ENCODE measurements at regions not wholly inside any gene's neighbourhood (a gene's known extent, or its start where the extent isn't known, plus 50 kb on each side); places are given as distances from the start of the nearest gene placed in this dataset.

GRCh38 chrX:149073479-149073878 is 431.6 kb downstream of the IDS start:
- DNase-seq, result no peak
- Histone ChIP-seq H3K4me1 (ENCODE audit: control insufficient read depth in 3 of 3, insufficient read depth in 2 of 3, low read depth in 1 of 3, low read length in 2 of 3) (no peaks in the 10 kb centered on the region), H3K36me3 (ENCODE audit: control insufficient read depth in 3 of 3, insufficient read depth in 2 of 3, low read depth in 1 of 3, low read length in 3 of 3) (no peaks in the 10 kb centered on the region), H3K9me3 (ENCODE audit: control insufficient read depth in 2 of 2, insufficient read depth in 1 of 2, low read depth in 1 of 2, low read length in 1 of 2) (no peaks in the 10 kb centered on the region), H3K27ac (ENCODE audit: low read depth in 1 of 3, low read length in 2 of 3) (no peak overlapping the region), H3K4me3 (ENCODE audit: low read depth in 1 of 3, low read length in 3 of 3) (no peak overlapping the region), H3K27me3 (ENCODE audit: control insufficient read depth in 3 of 3, insufficient read depth in 3 of 3, low read length in 3 of 3) (no peaks in the 10 kb centered on the region)
- FAIRE-seq, result no peak
- WGBS, 3 donors, result 61 to 82% (median 62%) methylated on average over 3 of the region's 3 CpGs

GRCh38 chrX:149069899-149070298 is 435.2 kb downstream of the IDS start:
- H3K36me3 ChIP-seq (ENCODE audit: control insufficient read depth in 3 of 3, insufficient read depth in 2 of 3, low read depth in 1 of 3, low read length in 3 of 3), result no peaks in the 10 kb centered on the region
- H3K27me3 ChIP-seq (ENCODE audit: control insufficient read depth in 3 of 3, insufficient read depth in 3 of 3, low read length in 3 of 3), result no peaks in the 10 kb centered on the region
- no peak overlapping the region for H3K27ac ChIP-seq (ENCODE audit: low read depth in 1 of 3, low read length in 2 of 3)
- 79 to 87% (median 85%) methylated on average over 2 of the region's 2 CpGs for WGBS, 3 donors
- no peak overlapping the region for H3K4me3 ChIP-seq (ENCODE audit: low read depth in 1 of 3, low read length in 3 of 3)
- FAIRE-seq (no peak), DNase-seq (no peak)
- H3K4me1 ChIP-seq (ENCODE audit: control insufficient read depth in 3 of 3, insufficient read depth in 2 of 3, low read depth in 1 of 3, low read length in 2 of 3), result no peaks in the 10 kb centered on the region
- H3K9me3 ChIP-seq (ENCODE audit: control insufficient read depth in 2 of 2, insufficient read depth in 1 of 2, low read depth in 1 of 2, low read length in 1 of 2), result no peaks in the 10 kb centered on the region

- no peaks in the 10 kb centered on the region for H3K4me1 ChIP-seq (ENCODE audit: control insufficient read depth in 3 of 3, insufficient read depth in 2 of 3, low read depth in 1 of 3, low read length in 2 of 3)
- H3K27me3 ChIP-seq (ENCODE audit: control insufficient read depth in 3 of 3, insufficient read depth in 3 of 3, low read length in 3 of 3), result no peaks in the 10 kb centered on the region
- DNase-seq (no peak), FAIRE-seq (no peak)
- H3K9me3 ChIP-seq (ENCODE audit: control insufficient read depth in 2 of 2, insufficient read depth in 1 of 2, low read depth in 1 of 2, low read length in 1 of 2), result no peaks in the 10 kb centered on the region
- 70 to 79% (median 75%) methylated on average over 2 of the region's 2 CpGs for WGBS, 3 donors
- H3K27ac ChIP-seq (ENCODE audit: low read depth in 1 of 3, low read length in 2 of 3), result no peak overlapping the region
- no peaks in the 10 kb centered on the region for H3K36me3 ChIP-seq (ENCODE audit: control insufficient read depth in 3 of 3, insufficient read depth in 2 of 3, low read depth in 1 of 3, low read length in 3 of 3)
- H3K4me3 ChIP-seq (ENCODE audit: low read depth in 1 of 3, low read length in 3 of 3), result no peak overlapping the region
Measured at GRCh38 chrX:149060921-149061320, 444.2 kb downstream of the IDS start.

Measured in small intestine (tissue), 7 donors.